ENCODE measurements at regions not wholly inside any gene's neighbourhood (a gene's known extent, or its start where the extent isn't known, plus 50 kb on each side); places are given as distances from the start of the nearest gene placed in this dataset.

DNA sequence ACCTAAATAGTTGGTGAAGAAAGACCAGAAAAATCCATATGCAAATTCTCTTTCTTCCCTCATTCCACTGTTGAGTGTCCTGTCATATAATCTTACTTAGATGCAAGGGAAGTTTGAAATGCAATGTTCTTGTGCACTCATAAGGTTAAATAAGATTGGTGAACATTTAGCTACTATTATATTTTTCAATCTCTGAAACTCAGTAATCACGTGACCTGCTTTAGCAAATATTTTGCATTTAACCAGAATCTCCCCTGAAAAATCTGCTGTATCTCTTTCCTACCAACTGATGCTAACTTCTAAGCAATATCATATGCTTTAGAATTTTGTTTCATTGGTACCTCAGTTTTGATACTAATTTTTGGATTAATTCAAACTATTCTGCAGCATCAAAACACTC, 533.2 kb downstream of the RIT2 start:
- in situ Hi-C loops (cut with MboI; ENCODE audit: low pct_ligation_motif_present in 1 of 4, low pct_unique_long_range_greater_than_20kb in 1 of 4, low sequenced_read_pairs in 3 of 4) = no loop called here
- intact Hi-C loops (cut with DNase I; ENCODE audit: low total_unique reads) = no loop called here
- no peaks in the 10 kb centered on the region for H3K4me1 ChIP-seq
- H3K36me3 ChIP-seq = no peaks in the 10 kb centered on the region
- WGBS, 2 donors (ENCODE audit: low coverage in 1 of 2) = 72 to 100% methylated on average over 1 of the region's 1 CpG
- H3K27ac ChIP-seq = no peak overlapping the region
- DNase-seq = no peak
- H3K27me3 ChIP-seq = no peaks in the 10 kb centered on the region
- no peaks in the 10 kb centered on the region for H3K9me3 ChIP-seq
- TF ChIP-seq EP300 (IDR thresholded peaks at IDR 0.05; ENCODE audit: low read depth) (no peak), POLR2AphosphoS5 (IDR thresholded peaks at IDR 0.05) (no peak), POLR2A (IDR thresholded peaks at IDR 0.05) (no peak)
- TF ChIP-seq, protein P1, sequence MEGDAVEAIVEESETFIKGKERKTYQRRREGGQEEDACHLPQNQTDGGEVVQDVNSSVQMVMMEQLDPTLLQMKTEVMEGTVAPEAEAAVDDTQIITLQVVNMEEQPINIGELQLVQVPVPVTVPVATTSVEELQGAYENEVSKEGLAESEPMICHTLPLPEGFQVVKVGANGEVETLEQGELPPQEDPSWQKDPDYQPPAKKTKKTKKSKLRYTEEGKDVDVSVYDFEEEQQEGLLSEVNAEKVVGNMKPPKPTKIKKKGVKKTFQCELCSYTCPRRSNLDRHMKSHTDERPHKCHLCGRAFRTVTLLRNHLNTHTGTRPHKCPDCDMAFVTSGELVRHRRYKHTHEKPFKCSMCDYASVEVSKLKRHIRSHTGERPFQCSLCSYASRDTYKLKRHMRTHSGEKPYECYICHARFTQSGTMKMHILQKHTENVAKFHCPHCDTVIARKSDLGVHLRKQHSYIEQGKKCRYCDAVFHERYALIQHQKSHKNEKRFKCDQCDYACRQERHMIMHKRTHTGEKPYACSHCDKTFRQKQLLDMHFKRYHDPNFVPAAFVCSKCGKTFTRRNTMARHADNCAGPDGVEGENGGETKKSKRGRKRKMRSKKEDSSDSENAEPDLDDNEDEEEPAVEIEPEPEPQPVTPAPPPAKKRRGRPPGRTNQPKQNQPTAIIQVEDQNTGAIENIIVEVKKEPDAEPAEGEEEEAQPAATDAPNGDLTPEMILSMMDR (IDR thresholded peaks at IDR 0.05) = no peak
- H3K4me3 ChIP-seq = no peak overlapping the region

GRCh38 chr18:42583283-42583731, 532.2 kb downstream of the RIT2 start:
- Histone ChIP-seq H3K27me3 (no peaks in the 10 kb centered on the region), H3K27ac (no peak overlapping the region), H3K4me3 (no peak overlapping the region), H3K4me1 (no peaks in the 10 kb centered on the region), H3K9me3 (no peaks in the 10 kb centered on the region), H3K36me3 (no peaks in the 10 kb centered on the region)
- WGBS, 2 donors (ENCODE audit: low coverage in 1 of 2) = 25 to 34% methylated on average over 1 of the region's 1 CpG
- no peak for DNase-seq
- TF ChIP-seq, protein P1 (IDR thresholded peaks at IDR 0.05) = no peak
- TF ChIP-seq POLR2A (IDR thresholded peaks at IDR 0.05) (no peak), POLR2AphosphoS5 (IDR thresholded peaks at IDR 0.05) (no peak), EP300 (IDR thresholded peaks at IDR 0.05; ENCODE audit: low read depth) (no peak)
- intact Hi-C loops (cut with DNase I; ENCODE audit: low total_unique reads) (no loop called here), in situ Hi-C loops (cut with MboI; ENCODE audit: low pct_ligation_motif_present in 1 of 4, low pct_unique_long_range_greater_than_20kb in 1 of 4, low sequenced_read_pairs in 3 of 4) (no loop called here)

- no peaks in the 10 kb centered on the region for H3K27me3 ChIP-seq
- in situ Hi-C loops (cut with MboI; ENCODE audit: low pct_ligation_motif_present in 1 of 4, low pct_unique_long_range_greater_than_20kb in 1 of 4, low sequenced_read_pairs in 3 of 4) = no loop called here
- H3K4me3 ChIP-seq = no peak overlapping the region
- no peak overlapping the region for H3K27ac ChIP-seq
- H3K9me3 ChIP-seq = no peaks in the 10 kb centered on the region
- no peak for TF ChIP-seq EP300 (IDR thresholded peaks at IDR 0.05; ENCODE audit: low read depth)
- no peak for TF ChIP-seq POLR2AphosphoS5 (IDR thresholded peaks at IDR 0.05)
- TF ChIP-seq, protein P1 (IDR thresholded peaks at IDR 0.05) = no peak
- TF ChIP-seq POLR2A (IDR thresholded peaks at IDR 0.05) = no peak
- no peaks in the 10 kb centered on the region for H3K4me1 ChIP-seq
- WGBS, 2 donors (ENCODE audit: low coverage in 1 of 2) = 36% methylated on average over 2 of the region's 2 CpGs; no CpG with 5 or more reads in 1 of the 2 donors
- DNase-seq = no peak
- H3K36me3 ChIP-seq = no peaks in the 10 kb centered on the region
- intact Hi-C loops (cut with DNase I; ENCODE audit: low total_unique reads) = no loop called here
Observed at GRCh38 chr18:42586601-42587000, 528.9 kb downstream of the RIT2 start.

GRCh38 chr18:42588786-42589185, 526.7 kb downstream of the RIT2 start:
- WGBS, 2 donors (ENCODE audit: low coverage in 1 of 2) = 55% methylated on average over 3 of the region's 3 CpGs; no CpG with 5 or more reads in 1 of the 2 donors
- in situ Hi-C loops (cut with MboI; ENCODE audit: low pct_ligation_motif_present in 1 of 4, low pct_unique_long_range_greater_than_20kb in 1 of 4, low sequenced_read_pairs in 3 of 4) (no loop called here), intact Hi-C loops (cut with DNase I; ENCODE audit: low total_unique reads) (no loop called here)
- DNase-seq = no peak
- Histone ChIP-seq H3K27me3 (no peaks in the 10 kb centered on the region), H3K4me1 (no peaks in the 10 kb centered on the region), H3K27ac (no peak overlapping the region), H3K4me3 (no peak overlapping the region), H3K9me3 (no peaks in the 10 kb centered on the region), H3K36me3 (no peaks in the 10 kb centered on the region)
- no peak for TF ChIP-seq EP300 (IDR thresholded peaks at IDR 0.05; ENCODE audit: low read depth)
- TF ChIP-seq, protein P1 (IDR thresholded peaks at IDR 0.05) = no peak
- no peak for TF ChIP-seq POLR2A (IDR thresholded peaks at IDR 0.05)
- no peak for TF ChIP-seq POLR2AphosphoS5 (IDR thresholded peaks at IDR 0.05)
